ENCODE measurements at regions not wholly inside any gene's neighbourhood (a gene's known extent, or its start where the extent isn't known, plus 50 kb on each side); places are given as distances from the start of the nearest gene placed in this dataset.

DNA sequence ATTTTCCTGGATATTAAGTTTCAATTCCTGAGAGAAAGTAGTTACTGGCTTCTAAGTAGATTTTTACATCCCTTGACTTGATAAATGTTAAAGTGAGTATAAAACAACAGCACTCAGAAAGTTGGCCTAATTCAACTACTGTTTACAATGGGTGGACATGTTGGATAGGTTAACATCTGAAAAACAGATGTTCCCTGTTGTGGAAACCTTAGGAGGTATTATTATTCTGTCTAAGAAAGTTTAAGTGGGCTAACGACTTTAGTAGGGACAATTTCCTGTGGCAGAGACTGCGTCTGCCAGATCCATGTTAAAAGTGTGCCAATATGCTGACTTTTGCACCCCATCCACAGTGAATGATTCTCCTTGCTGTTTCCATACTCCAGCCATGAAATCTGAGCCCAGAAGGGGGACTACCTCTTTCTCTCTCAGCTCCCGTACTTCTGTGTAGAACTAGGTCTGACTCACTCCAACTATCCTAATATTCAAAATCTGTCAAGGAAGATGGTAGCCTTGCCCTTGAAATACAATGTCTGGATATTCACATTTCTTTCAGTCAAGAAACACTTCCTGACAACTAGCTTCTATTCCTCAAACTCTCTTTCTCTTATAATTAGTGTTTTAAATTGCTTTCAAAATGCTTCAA lies 327.5 kb upstream of the HNRNPA3 start:
- no peak for TF ChIP-seq CTCF (IDR thresholded peaks at IDR 0.05; ENCODE audit: insufficient read depth, low read length, missing control alignments)
- ChIA-PET CTCF (no interaction called here), POLR2A (no interaction called here)
- no peak overlapping the region for H3K4me3 ChIP-seq (ENCODE audit: low read depth, low read length)
- no peak for DNase-seq (ENCODE audit: low read depth, low spot score)

GRCh38 chr2:176885661-176886060 lies 326.9 kb upstream of the HNRNPA3 start:
- no peak for DNase-seq (ENCODE audit: low read depth, low spot score)
- CTCF ChIA-PET, result no interaction called here
- no peak overlapping the region for H3K4me3 ChIP-seq (ENCODE audit: low read depth, low read length)
- TF ChIP-seq CTCF (IDR thresholded peaks at IDR 0.05; ENCODE audit: insufficient read depth, low read length, missing control alignments), result no peak
- POLR2A ChIA-PET, result no interaction called here

DNA sequence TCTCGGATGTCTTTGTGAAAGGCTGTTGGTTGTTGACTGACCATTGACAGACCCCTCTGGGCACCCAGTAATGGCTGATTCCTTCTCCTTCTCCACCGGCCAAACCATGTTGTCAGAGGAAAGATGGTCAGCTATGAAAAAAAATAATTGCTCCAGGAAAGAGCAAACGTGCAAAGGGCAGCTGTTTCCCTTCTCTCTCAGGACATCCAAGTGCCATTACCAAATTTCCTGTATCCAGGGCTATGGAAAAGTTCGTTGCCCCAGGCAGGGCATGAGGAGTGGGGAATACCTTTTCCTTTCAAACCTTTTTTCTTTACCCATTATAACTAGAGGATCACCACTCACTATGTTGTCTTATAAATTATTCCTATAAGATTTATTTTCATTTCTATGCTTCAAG lies 321.5 kb upstream of the HNRNPA3 start:
- TF ChIP-seq CTCF (IDR thresholded peaks at IDR 0.05; ENCODE audit: insufficient read depth, low read length, missing control alignments), result no peak
- ChIA-PET CTCF (no interaction called here), POLR2A (no interaction called here)
- no peak for DNase-seq (ENCODE audit: low read depth, low spot score)
- H3K4me3 ChIP-seq (ENCODE audit: low read depth, low read length), result no peak overlapping the region

DNA sequence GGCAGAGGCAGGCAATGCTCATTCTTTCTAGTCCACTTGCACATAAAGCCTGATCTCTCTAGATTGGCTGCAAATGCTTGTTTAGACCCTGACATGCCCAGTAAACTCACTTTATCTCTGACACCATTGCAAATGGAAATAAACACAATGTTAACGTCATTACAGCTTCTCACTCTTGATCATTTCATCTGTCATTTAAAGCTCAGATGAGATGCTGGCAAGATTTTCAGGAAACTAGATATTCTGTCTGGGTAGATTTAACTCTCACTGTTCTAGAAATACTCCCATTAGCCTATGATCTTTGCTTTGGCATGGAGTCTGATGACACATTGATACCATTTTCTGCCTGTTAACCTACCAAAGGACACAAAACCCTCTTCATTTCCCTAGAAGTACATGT lies 320.7 kb upstream of the HNRNPA3 start:
- ChIA-PET POLR2A (no interaction called here), CTCF (no interaction called here)
- H3K4me3 ChIP-seq (ENCODE audit: low read depth, low read length), result no peak overlapping the region
- TF ChIP-seq CTCF (IDR thresholded peaks at IDR 0.05; ENCODE audit: insufficient read depth, low read length, missing control alignments), result no peak
- DNase-seq (ENCODE audit: low read depth, low spot score), result no peak

DNA sequence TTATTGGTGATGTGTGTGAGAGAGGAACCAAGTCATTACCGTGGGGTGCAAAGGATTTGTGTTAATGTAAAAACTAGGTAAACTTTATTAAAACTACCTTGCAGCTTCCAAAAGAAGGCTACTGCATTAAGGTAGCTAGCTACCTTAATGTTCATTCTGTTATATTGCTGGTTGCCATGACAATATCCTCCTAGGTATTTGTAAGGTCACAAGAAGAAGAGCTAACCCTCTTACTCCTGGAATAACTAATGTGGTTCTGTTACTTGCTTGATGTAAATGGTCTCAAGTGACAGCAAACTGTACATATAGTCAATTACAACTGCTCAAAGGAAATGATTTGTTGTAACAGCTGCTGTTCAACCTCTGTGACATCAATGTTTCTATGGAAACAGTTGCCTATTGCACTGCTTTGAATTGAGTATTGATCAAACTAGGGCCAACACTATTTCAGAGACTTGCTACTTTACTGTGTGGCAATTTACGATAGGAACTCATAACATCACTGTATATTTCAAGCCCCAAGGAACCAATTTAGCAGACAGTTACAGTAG lies 319.8 kb upstream of the HNRNPA3 start:
- CTCF ChIA-PET, result no interaction called here
- no peak overlapping the region for H3K4me3 ChIP-seq (ENCODE audit: low read depth, low read length)
- TF ChIP-seq CTCF (IDR thresholded peaks at IDR 0.05; ENCODE audit: insufficient read depth, low read length, missing control alignments), result no peak
- DNase-seq (ENCODE audit: low read depth, low spot score), result no peak
- POLR2A ChIA-PET, result no interaction called here

DNA sequence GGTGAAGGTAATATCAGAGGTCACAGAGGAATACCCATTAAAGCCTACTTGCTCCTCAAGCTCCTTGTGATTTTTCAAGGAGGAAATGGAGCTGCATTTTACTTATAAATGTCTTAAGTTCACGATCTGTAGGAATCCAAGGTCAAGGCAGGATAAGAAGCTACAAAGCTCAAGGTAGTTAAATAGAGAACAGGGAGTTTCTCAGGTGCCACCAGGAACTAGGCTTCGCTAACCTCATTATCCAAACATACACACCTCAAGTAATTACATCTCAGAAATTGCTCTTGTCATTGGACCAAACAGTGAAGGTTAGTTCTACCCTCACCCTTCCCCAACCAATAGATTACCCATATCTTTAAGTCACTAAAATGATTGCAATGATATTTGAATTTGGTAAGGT lies 317.4 kb upstream of the HNRNPA3 start:
- TF ChIP-seq CTCF (IDR thresholded peaks at IDR 0.05; ENCODE audit: insufficient read depth, low read length, missing control alignments), result no peak
- CTCF ChIA-PET, result no interaction called here
- POLR2A ChIA-PET, result no interaction called here
- no peak overlapping the region for H3K4me3 ChIP-seq (ENCODE audit: low read depth, low read length)
- no peak for DNase-seq (ENCODE audit: low read depth, low spot score)

Measured in AG04449 (cell line).